ENCODE measurements at regions not wholly inside any gene's neighbourhood (a gene's known extent, or its start where the extent isn't known, plus 50 kb on each side); places are given as distances from the start of the nearest gene placed in this dataset.

GRCh38 chr2:71965530-71965929 lies 182.1 kb downstream of the CYP26B1 start:
- no peaks in the 10 kb centered on the region for H3K36me3 ChIP-seq
- intact Hi-C loops (cut with DNase I) = no loop called here

DNA sequence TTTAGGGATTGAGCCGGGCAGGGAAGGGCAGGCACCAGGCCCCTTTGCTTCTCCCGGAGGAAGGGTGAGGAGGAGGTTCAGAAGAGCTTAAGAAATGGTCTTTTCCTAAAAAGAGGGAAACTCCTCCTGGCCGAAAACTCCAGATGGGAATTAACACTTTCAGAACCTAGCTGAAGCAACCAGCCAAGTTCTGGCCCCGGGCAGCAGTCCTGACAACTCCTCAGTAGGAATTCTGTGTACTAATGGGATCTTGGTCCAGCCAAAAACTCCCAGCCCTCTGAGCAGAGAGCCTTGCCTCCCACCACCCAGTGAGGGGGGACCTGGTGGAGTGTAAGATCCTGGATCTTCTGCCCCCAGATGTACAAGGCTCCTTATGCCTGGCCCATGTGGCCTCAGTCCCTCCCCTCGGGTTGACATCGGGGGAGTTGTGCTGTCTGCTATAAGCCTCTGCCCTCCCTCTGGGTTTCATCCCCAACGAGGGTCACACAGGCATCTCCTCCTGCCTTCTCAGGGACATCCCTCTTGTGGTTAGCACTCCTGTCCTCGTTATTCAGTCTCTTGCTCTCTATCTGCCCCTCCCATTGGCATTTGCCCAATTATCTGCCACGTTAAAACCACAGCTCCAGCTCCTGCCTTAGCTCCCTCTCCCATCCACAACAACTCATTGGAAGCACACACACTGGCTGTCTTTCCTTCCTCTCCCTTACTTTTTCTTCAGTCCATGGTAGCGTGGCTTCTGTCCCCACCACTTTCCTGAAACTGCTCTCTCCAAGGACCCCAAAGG lies 184.6 kb downstream of the CYP26B1 start:
- ATAC-seq = no peak

More at GRCh38 chr2:71965530-71965929, 182.1 kb downstream of the CYP26B1 start:
- no peak for TF ChIP-seq POLR2A (IDR thresholded peaks at IDR 0.05)
- TF ChIP-seq, protein P1, sequence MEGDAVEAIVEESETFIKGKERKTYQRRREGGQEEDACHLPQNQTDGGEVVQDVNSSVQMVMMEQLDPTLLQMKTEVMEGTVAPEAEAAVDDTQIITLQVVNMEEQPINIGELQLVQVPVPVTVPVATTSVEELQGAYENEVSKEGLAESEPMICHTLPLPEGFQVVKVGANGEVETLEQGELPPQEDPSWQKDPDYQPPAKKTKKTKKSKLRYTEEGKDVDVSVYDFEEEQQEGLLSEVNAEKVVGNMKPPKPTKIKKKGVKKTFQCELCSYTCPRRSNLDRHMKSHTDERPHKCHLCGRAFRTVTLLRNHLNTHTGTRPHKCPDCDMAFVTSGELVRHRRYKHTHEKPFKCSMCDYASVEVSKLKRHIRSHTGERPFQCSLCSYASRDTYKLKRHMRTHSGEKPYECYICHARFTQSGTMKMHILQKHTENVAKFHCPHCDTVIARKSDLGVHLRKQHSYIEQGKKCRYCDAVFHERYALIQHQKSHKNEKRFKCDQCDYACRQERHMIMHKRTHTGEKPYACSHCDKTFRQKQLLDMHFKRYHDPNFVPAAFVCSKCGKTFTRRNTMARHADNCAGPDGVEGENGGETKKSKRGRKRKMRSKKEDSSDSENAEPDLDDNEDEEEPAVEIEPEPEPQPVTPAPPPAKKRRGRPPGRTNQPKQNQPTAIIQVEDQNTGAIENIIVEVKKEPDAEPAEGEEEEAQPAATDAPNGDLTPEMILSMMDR (IDR thresholded peaks at IDR 0.05) = no peak
- peaks cover 0 to 1% (median 0%) of the 10 kb centered on the region in 12 donors for H3K9me3 ChIP-seq
- WGBS, 4 donors = 42 to 55% (median 52%) methylated on average over 1 of the region's 1 CpG
- no peak overlapping the region for H3K4me3 ChIP-seq
- no peak overlapping the region for H3K27ac ChIP-seq
- peaks cover 0 to 10% (median 0%) of the 10 kb centered on the region in 9 donors for H3K27me3 ChIP-seq
- no peak for ATAC-seq
- no peak for DNase-seq
- H3K4me1 ChIP-seq = peaks cover 0 to 7% (median 0%) of the 10 kb centered on the region in 12 donors

GRCh38 chr2:71962350-71962749 lies 185.3 kb downstream of the CYP26B1 start:
- DNase-seq = no peak
- Histone ChIP-seq H3K9me3 (peaks cover 0 to 33% (median 16%) of the 10 kb centered on the region in 12 donors), H3K4me1 (peaks cover 0 to 7% (median 0%) of the 10 kb centered on the region in 12 donors), H3K36me3 (no peaks in the 10 kb centered on the region), H3K4me3 (no peak overlapping the region), H3K27ac (no peak overlapping the region), H3K27me3 (peaks cover 0 to 10% (median 0%) of the 10 kb centered on the region in 9 donors)
- 88 to 95% (median 93%) methylated on average over 3 of the region's 3 CpGs for WGBS, 4 donors
- ATAC-seq = no peak
- intact Hi-C loops (cut with DNase I) = no loop called here
- no peak for TF ChIP-seq POLR2A (IDR thresholded peaks at IDR 0.05)
- TF ChIP-seq, protein P1 (IDR thresholded peaks at IDR 0.05) = no peak

More for the DNA sequence above, 184.6 kb downstream of the CYP26B1 start:
- intact Hi-C loops (cut with DNase I) = no loop called here
- Histone ChIP-seq H3K27me3 (peaks cover 0 to 10% (median 0%) of the 10 kb centered on the region in 9 donors), H3K36me3 (no peaks in the 10 kb centered on the region), H3K4me3 (no peak overlapping the region), H3K4me1 (peaks cover 0 to 7% (median 0%) of the 10 kb centered on the region in 12 donors), H3K27ac (no peak overlapping the region), H3K9me3 (peaks cover 0 to 25% (median 12%) of the 10 kb centered on the region in 12 donors)
- TF ChIP-seq, protein P1 (IDR thresholded peaks at IDR 0.05) = no peak
- TF ChIP-seq POLR2A (IDR thresholded peaks at IDR 0.05) = no peak
- 43 to 53% (median 46%) methylated on average over 10 of the region's 10 CpGs for WGBS, 4 donors
- no peak for DNase-seq

GRCh38 chr2:71961289-71962027 lies 186.2 kb downstream of the CYP26B1 start:
- intact Hi-C loops (cut with DNase I) = no loop called here
- H3K9me3 ChIP-seq = peaks cover 0 to 39% (median 18%) of the 10 kb centered on the region in 12 donors
- peaks cover 0 to 10% (median 0%) of the 10 kb centered on the region in 9 donors for H3K27me3 ChIP-seq
- H3K4me3 ChIP-seq = no peak overlapping the region
- no peak for ATAC-seq
- WGBS, 4 donors = 63 to 67% (median 66%) methylated on average over 5 of the region's 5 CpGs
- H3K27ac ChIP-seq = no peak overlapping the region
- DNase-seq = no peak
- peaks cover 0 to 7% (median 0%) of the 10 kb centered on the region in 12 donors for H3K4me1 ChIP-seq
- H3K36me3 ChIP-seq = no peaks in the 10 kb centered on the region
- TF ChIP-seq, protein P1 (IDR thresholded peaks at IDR 0.05) = no peak
- no peak for TF ChIP-seq POLR2A (IDR thresholded peaks at IDR 0.05)

All from heart left ventricle (tissue), 16 donors.